ENCODE measurements at regions not wholly inside any gene's neighbourhood (a gene's known extent, or its start where the extent isn't known, plus 50 kb on each side); places are given as distances from the start of the nearest gene placed in this dataset.

GRCh38 chr16:64892835-64893785, 228.8 kb downstream of the CDH11 start:
- no peak for DNase-seq (ENCODE audit: low read depth, low spot score)

- no peak for DNase-seq (ENCODE audit: low read depth, low spot score)
Observed at GRCh38 chr16:64889446-64889845, 232.4 kb downstream of the CDH11 start.

- no peak for DNase-seq (ENCODE audit: low read depth, low spot score)
Observed at GRCh38 chr16:64887651-64888050, 234.2 kb downstream of the CDH11 start.

- DNase-seq (ENCODE audit: low read depth, low spot score), result no peak
Observed at GRCh38 chr16:64882078-64882784, 239.6 kb downstream of the CDH11 start.

GRCh38 chr16:64880994-64881393, 240.9 kb downstream of the CDH11 start:
- DNase-seq (ENCODE audit: low read depth, low spot score), result no peak

- no peak for DNase-seq (ENCODE audit: low read depth, low spot score)
Observed at GRCh38 chr16:64880006-64880405, 241.9 kb downstream of the CDH11 start.

GRCh38 chr16:64878940-64879339, 242.9 kb downstream of the CDH11 start:
- DNase-seq (ENCODE audit: low read depth, low spot score), result no peak

- no peak for DNase-seq (ENCODE audit: low read depth, low spot score)
Observed at GRCh38 chr16:64872101-64872500, 249.8 kb downstream of the CDH11 start.

GRCh38 chr16:64870859-64871258, 251.0 kb downstream of the CDH11 start:
- no peak for DNase-seq (ENCODE audit: low read depth, low spot score)

GRCh38 chr16:64869781-64870180, 252.1 kb downstream of the CDH11 start:
- DNase-seq (ENCODE audit: low read depth, low spot score), result no peak

- no peak for DNase-seq (ENCODE audit: low read depth, low spot score)
Observed at GRCh38 chr16:64866021-64866420, 255.8 kb downstream of the CDH11 start.

GRCh38 chr16:64865069-64865696, 256.7 kb downstream of the CDH11 start:
- DNase-seq (ENCODE audit: low read depth, low spot score), result no peak

- DNase-seq (ENCODE audit: low read depth, low spot score), result no peak
Observed at GRCh38 chr16:64864232-64864809, 257.5 kb downstream of the CDH11 start.

GRCh38 chr16:64858076-64858475, 263.8 kb downstream of the CDH11 start:
- DNase-seq (ENCODE audit: low read depth, low spot score), result no peak

- DNase-seq (ENCODE audit: low read depth, low spot score), result no peak
Observed at GRCh38 chr16:64857411-64857810, 264.5 kb downstream of the CDH11 start.

- no peak for DNase-seq (ENCODE audit: low read depth, low spot score)
Observed at GRCh38 chr16:64853551-64853950, 268.3 kb downstream of the CDH11 start.

GRCh38 chr16:64846966-64847365, 274.9 kb downstream of the CDH11 start:
- DNase-seq (ENCODE audit: low read depth, low spot score), result no peak

GRCh38 chr16:64845071-64845470, 276.8 kb downstream of the CDH11 start:
- DNase-seq (ENCODE audit: low read depth, low spot score), result no peak

- DNase-seq (ENCODE audit: low read depth, low spot score), result no peak
Observed at GRCh38 chr16:64841482-64841881, 280.4 kb downstream of the CDH11 start.

- no peak for DNase-seq (ENCODE audit: low read depth, low spot score)
Observed at GRCh38 chr16:64841071-64841470, 280.8 kb downstream of the CDH11 start.

GRCh38 chr16:64830653-64831052, 291.2 kb downstream of the CDH11 start:
- DNase-seq (ENCODE audit: low read depth, low spot score), result no peak

GRCh38 chr16:64829678-64830077, 292.2 kb downstream of the CDH11 start:
- DNase-seq (ENCODE audit: low read depth, low spot score), result no peak
